NCI-H774 (cell line): ENCODE measurements at regions not wholly inside any gene's neighbourhood (a gene's known extent, or its start where the extent isn't known, plus 50 kb on each side); places are given as distances from the start of the nearest gene placed in this dataset.

ENCODE experiments used
- DNase-seq: peaks from one replicate; lab custom pipeline; 2025; lab: John Stamatoyannopoulos, UW

GRCh38 chr2:16216558-16216945 is 276.2 kb downstream of the MYCN start:
- DNase-seq, result no peak

- DNase-seq, result no peak
Observed at GRCh38 chr2:16215902-16216557, 275.7 kb downstream of the MYCN start.

GRCh38 chr2:16214861-16215260 is 274.5 kb downstream of the MYCN start:
- DNase-seq, result no peak

GRCh38 chr2:16214391-16214790 is 274.0 kb downstream of the MYCN start:
- no peak for DNase-seq

GRCh38 chr2:16212321-16212720 is 272.0 kb downstream of the MYCN start:
- DNase-seq, result no peak

GRCh38 chr2:16211341-16211740 is 271.0 kb downstream of the MYCN start:
- no peak for DNase-seq

- DNase-seq, result no peak
Observed at GRCh38 chr2:16210841-16211240, 270.5 kb downstream of the MYCN start.

- no peak for DNase-seq
Observed at GRCh38 chr2:16209799-16210198, 269.4 kb downstream of the MYCN start.

GRCh38 chr2:16208921-16209320 is 268.6 kb downstream of the MYCN start:
- DNase-seq, result no peak

GRCh38 chr2:16208241-16208797 is 268.0 kb downstream of the MYCN start:
- no peak for DNase-seq

- DNase-seq, result no peak
Observed at GRCh38 chr2:16207611-16208010, 267.3 kb downstream of the MYCN start.

- no peak for DNase-seq
Observed at GRCh38 chr2:16207151-16207550, 266.8 kb downstream of the MYCN start.

- no peak for DNase-seq
Observed at GRCh38 chr2:16206191-16206944, 266.0 kb downstream of the MYCN start.

GRCh38 chr2:16205631-16206030 is 265.3 kb downstream of the MYCN start:
- DNase-seq, result no peak

GRCh38 chr2:16204886-16205620 is 264.7 kb downstream of the MYCN start:
- DNase-seq, result no peak

- no peak for DNase-seq
Observed at GRCh38 chr2:16204251-16204650, 263.9 kb downstream of the MYCN start.

GRCh38 chr2:16203691-16204090 is 263.3 kb downstream of the MYCN start:
- DNase-seq, result no peak

GRCh38 chr2:16203069-16203468 is 262.7 kb downstream of the MYCN start:
- DNase-seq, result no peak

- no peak for DNase-seq
Observed at GRCh38 chr2:16202266-16203020, 262.1 kb downstream of the MYCN start.

GRCh38 chr2:16201848-16202247 is 261.5 kb downstream of the MYCN start:
- no peak for DNase-seq

- no peak for DNase-seq
Observed at GRCh38 chr2:16200554-16201193, 260.3 kb downstream of the MYCN start.
